VCaP (cell line): ENCODE measurements at regions not wholly inside any gene's neighbourhood (a gene's known extent, or its start where the extent isn't known, plus 50 kb on each side); places are given as distances from the start of the nearest gene placed in this dataset.

ENCODE experiments used
- H3K27ac ChIP-seq: fragments of 450-650 bp; 2 replicates; pipeline ENCODE4 v1.5.1; 2017
- TF ChIP-seq, protein P1 (sequence below): fragments of 450-650 bp; conservative IDR thresholded peaks from 2 replicates; pipeline ENCODE4 v1.5.1; 2017; ENCODE audit warnings: mild to moderate bottlenecking, moderate library complexity

DNA sequence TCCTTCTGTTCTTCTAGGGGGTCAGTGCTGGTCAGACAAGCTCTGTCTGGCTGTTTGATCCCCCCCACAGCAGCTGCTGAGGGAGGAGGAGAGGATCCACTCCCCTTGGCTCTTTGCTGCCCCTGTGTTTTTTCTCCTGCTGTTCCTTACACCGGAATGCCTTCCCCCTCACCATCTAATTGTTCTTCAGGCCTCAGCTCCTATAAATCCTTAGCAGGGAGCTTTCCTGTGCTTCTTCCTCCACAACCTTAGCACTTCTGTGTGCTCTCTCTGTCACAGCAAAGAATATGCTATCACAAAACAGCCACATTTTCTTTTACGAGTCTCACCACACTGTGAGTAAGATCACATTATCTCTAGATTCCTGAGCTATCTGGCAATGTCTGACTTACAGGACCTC, 196.6 kb downstream of the OTOR start:
- no peak overlapping the region for H3K27ac ChIP-seq
- TF ChIP-seq, protein P1, sequence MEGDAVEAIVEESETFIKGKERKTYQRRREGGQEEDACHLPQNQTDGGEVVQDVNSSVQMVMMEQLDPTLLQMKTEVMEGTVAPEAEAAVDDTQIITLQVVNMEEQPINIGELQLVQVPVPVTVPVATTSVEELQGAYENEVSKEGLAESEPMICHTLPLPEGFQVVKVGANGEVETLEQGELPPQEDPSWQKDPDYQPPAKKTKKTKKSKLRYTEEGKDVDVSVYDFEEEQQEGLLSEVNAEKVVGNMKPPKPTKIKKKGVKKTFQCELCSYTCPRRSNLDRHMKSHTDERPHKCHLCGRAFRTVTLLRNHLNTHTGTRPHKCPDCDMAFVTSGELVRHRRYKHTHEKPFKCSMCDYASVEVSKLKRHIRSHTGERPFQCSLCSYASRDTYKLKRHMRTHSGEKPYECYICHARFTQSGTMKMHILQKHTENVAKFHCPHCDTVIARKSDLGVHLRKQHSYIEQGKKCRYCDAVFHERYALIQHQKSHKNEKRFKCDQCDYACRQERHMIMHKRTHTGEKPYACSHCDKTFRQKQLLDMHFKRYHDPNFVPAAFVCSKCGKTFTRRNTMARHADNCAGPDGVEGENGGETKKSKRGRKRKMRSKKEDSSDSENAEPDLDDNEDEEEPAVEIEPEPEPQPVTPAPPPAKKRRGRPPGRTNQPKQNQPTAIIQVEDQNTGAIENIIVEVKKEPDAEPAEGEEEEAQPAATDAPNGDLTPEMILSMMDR, result no peak

DNA sequence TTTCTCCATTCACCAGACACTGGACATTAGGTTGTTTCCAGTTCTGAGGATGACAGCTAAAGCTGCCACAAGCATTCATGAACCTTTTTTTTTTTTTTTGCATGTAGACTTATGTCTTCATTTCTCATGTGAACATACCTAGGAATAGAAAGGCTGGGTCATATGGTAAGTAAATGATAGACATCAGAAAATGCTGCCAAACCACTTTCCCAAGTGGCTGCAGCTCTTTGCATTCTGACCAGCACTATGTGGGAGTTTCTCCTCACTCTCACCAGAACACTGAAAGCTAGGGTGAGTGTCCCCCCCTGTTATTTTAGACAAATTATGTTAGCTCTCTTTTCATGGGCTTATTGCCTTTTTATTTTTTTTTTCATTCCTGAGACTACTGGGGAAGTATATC, 197.5 kb downstream of the OTOR start:
- TF ChIP-seq, protein P1, result no peak

DNA sequence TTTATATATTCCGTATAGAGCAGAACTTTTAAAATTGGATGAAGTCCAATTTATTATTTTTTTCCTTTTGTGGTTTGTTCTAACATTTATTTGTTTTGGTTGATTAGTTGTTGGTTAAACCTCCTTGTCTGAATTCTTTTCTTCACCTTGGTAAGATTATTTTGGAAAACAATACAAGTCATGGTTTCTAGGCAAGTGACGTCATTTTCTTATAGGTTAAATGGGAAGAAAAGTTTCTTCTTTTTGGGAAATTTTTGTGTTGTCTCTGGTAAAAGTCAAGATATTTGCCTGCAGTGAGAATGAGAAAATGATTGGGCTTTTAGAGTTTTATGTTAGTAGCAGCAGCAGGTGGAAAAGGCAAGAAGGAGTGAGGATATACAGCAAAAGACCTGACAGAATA, 197.9 kb downstream of the OTOR start:
- TF ChIP-seq, protein P1, result no peak
- H3K27ac ChIP-seq, result no peak overlapping the region

More for the DNA sequence above, 197.5 kb downstream of the OTOR start:
- no peak overlapping the region for H3K27ac ChIP-seq

GRCh38 chr20:16947479-16947878, 199.3 kb downstream of the OTOR start:
- H3K27ac ChIP-seq, result no peak overlapping the region
- TF ChIP-seq, protein P1, result no peak

GRCh38 chr20:16951876-16952275, 203.7 kb downstream of the OTOR start:
- TF ChIP-seq, protein P1, result no peak
- no peak overlapping the region for H3K27ac ChIP-seq

DNA sequence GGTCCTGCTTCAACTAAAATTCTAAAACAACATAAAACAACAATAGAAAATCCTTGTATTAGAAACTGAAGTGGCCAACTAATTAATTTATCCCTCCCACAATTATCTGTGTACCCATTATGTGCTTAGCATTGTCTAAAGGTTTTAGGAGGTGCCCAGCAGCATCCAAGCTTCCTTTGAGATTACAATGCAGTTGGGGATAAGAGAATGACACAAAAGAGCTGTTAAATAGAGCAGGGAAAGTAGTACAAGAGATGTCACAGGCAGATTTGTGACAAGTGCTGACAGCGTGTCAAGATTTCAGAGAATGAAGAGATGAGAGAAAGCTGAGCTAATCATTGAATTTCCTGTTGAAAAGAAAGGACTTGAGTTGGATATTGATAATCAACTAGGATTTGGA, 204.8 kb downstream of the OTOR start:
- H3K27ac ChIP-seq, result no peak overlapping the region
- TF ChIP-seq, protein P1, result no peak

- TF ChIP-seq, protein P1, result no peak
- no peak overlapping the region for H3K27ac ChIP-seq
These were observed 205.7 kb downstream of the OTOR start for GRCh38 chr20:16953858-16954257.

- TF ChIP-seq, protein P1, result no peak
- no peak overlapping the region for H3K27ac ChIP-seq
These were observed 207.3 kb downstream of the OTOR start for GRCh38 chr20:16955462-16955861.
